AG09319 (cell line): ENCODE measurements at regions not wholly inside any gene's neighbourhood (a gene's known extent, or its start where the extent isn't known, plus 50 kb on each side); places are given as distances from the start of the nearest gene placed in this dataset.
"Not testable (repeated sequence)": the region's sequence is repeated elsewhere in the genome, so short reads cannot be mapped to it uniquely, and the experiment has no call there.

ENCODE experiments used
- DNase-seq: peaks from one replicate; pipeline ENCODE4 v3.0.0-alpha.2; 2010; ENCODE audit warnings: low read depth; ENCODE audit errors: extremely low read depth
- TF ChIP-seq, protein P1 (sequence below): IDR thresholded peaks from 2 replicates; pipeline ENCODE4 v1.5.1; 2011; ENCODE audit warnings: low read depth, mild to moderate bottlenecking, inconsistent platforms, low read length, moderate library complexity

DNA sequence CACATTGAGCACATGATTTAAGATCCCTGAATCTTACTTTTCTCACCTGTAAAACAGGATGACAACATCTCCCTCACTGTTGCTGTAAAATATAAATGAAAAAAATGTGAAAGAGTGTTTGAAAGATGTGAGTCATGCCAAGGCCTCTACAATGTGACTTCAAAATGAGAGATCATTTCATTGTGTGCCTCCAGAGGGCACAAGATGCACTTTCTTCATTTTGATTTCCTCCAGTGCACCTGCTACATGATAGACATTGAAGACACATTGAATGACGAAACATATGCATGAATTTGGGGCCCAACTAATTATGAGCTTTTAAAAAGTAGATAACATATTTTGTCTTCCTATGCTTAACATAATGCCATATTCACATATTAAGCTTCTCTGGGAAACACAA is 170.3 kb downstream of the MOBP start:
- TF ChIP-seq, protein P1, sequence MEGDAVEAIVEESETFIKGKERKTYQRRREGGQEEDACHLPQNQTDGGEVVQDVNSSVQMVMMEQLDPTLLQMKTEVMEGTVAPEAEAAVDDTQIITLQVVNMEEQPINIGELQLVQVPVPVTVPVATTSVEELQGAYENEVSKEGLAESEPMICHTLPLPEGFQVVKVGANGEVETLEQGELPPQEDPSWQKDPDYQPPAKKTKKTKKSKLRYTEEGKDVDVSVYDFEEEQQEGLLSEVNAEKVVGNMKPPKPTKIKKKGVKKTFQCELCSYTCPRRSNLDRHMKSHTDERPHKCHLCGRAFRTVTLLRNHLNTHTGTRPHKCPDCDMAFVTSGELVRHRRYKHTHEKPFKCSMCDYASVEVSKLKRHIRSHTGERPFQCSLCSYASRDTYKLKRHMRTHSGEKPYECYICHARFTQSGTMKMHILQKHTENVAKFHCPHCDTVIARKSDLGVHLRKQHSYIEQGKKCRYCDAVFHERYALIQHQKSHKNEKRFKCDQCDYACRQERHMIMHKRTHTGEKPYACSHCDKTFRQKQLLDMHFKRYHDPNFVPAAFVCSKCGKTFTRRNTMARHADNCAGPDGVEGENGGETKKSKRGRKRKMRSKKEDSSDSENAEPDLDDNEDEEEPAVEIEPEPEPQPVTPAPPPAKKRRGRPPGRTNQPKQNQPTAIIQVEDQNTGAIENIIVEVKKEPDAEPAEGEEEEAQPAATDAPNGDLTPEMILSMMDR, result no peak; the same call in 1 of the 2 replicates
- DNase-seq, result no peak

DNA sequence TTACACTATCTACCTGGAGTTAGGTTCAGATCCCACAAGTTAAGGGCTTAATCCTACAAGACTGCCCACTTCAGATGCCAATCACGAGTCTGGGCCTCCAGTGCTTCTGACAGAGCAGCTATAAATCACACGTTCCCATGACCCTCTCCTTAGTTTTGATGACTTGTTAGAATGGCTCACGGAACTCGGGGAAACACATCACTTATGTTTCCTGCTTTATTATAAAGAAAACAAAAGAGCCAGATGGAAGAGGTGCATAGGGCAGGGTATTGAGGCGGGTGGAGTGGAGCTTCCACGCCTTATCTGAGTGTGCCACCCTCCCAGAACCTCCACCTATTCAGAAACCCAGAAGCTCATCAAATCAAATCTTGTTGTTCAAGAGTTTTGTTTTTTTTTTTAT is 170.8 kb downstream of the MOBP start:
- TF ChIP-seq, protein P1, result no peak
- no peak for DNase-seq

- DNase-seq, result peak; percentile 72
- TF ChIP-seq, protein P1, result no peak
These were observed 169.8 kb upstream of the MYRIP start for GRCh38 chr3:39639344-39640236.

DNA sequence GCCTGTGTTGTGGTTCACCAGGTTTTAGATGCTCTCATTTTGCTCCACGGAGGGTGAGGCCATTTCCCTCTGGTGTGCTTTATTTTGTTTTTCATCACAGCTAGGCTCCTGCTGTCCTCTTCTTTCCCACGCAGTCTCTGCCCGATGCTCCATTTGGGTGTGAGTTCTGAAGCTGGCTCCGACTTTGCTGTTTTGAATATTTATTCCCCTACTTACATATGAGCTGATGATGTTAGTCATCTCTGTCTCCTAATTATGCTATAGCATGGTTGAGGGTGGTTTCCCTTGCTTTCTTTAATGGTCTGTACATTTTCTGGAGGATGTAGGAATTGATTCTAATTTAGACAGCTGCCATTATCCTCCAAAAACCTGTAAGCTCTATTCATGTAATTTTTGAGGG is 168.1 kb upstream of the MYRIP start:
- TF ChIP-seq, protein P1, result no peak
- DNase-seq, result no peak

DNA sequence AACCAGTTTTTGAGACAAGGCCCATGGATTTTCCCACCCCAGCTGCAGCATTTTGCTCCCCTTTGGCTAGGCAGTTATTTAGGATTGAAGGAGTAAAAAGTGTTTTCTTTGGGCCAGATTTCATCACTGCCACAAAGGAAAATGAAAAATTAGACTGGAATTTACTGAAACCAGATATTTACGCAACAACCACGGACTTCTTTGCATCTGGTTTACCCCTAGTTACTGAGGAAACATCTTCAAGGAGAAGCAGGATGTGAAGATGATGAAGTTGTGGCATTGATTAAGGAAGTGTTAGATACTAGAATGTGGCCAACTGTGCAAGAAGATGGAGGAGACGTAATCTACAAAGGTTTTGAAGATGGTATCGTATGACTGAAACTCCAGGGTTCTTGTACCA is 165.2 kb upstream of the MYRIP start:
- peak; percentile 52 for DNase-seq
- TF ChIP-seq, protein P1, result no peak

DNA sequence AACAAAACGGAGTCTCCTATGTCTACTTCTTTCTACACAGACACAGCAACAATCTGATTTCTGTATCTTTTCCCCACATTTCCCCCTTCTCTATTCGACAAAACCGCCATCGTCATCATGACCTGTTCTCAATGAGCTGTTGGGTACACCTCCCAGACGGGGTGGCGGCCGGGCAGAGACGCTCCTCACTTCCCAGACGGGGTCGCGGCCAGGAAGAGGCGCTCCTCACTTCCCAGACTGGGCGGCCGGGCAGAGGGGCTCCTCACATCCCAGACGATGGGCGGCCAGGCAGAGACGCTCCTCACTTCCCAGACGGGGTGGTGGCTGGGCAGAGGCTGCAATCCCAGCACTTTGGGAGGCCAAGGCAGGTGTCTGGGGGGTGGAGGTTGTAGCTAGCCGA is 158.2 kb upstream of the MYRIP start:
- DNase-seq, result not testable (repeated sequence)

- DNase-seq, result no peak
- TF ChIP-seq, protein P1, result no peak
These were observed 157.2 kb upstream of the MYRIP start for GRCh38 chr3:39651993-39652739.

DNA sequence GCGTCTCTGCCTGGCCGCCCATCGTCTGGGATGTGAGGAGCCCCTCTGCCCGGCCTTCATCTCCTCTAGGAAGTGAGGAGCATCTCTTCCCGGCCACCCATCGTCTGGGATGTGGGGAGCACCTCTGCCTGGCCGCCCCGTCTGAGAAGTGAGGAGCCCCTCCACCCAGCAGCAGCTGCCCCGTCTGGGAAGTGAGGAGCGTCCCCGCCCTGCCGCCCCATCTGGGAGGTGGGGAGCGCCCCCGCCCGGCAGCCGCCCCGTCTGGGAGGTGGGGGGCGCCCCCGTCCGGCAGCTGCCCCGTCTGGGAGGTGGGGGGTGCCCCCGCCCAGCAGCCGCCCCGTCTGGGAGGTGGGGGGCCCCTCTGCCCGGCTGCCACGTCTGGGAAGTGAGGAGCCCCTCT is 153.7 kb upstream of the MYRIP start:
- DNase-seq, result not testable (repeated sequence)
